HepG2 (cell line): ENCODE measurements at regions not wholly inside any gene's neighbourhood (a gene's known extent, or its start where the extent isn't known, plus 50 kb on each side); places are given as distances from the start of the nearest gene placed in this dataset.

Source experiments
- ATAC-seq: fragments of 200-7000 bp; cut with Tn5 transposase; 3 replicates; pipeline ENCODE4 v1.9.1; 2020; ENCODE audit warnings: mild to moderate bottlenecking, moderate library complexity
- BruUV-seq: library from RNA; stranded (reverse); fragments of 400-500 nt; replicated peaks from 2 replicates; lab custom pipeline; 2021; lab: Mats Ljungman, UMichigan
- CTCF ChIA-PET: fragments of 300-600 bp; formaldehyde crosslinking; extraction: SDS; loops from one replicate; lab custom pipeline; 2021; ENCODE audit warnings: low total read pairs, inconsistent platforms, low intra/inter-chr PET ratio; lab: Yijun Ruan, JAX
- POLR2A ChIA-PET: fragments of 350-600 bp; sonication (Branson Sonifier 250); formaldehyde crosslinking; loops from one replicate; lab custom pipeline; 2020; ENCODE audit warnings: antibody characterized with exemption, inconsistent platforms; lab: Yijun Ruan, JAX
- DNase-seq: peaks from one replicate; pipeline ENCODE4 v3.0.0-alpha.2; 2015; ENCODE audit warnings: low spot score
- FAIRE-seq: peaks from 3 replicates; lab custom pipeline; 2011; peaks lifted over from hg19 to GRCh38; lab: Jason Lieb, UNC
- H2AFZ ChIP-seq: one replicate; pipeline ENCODE4 v1.6.1; 2011; ENCODE audit warnings: low read length, inconsistent platforms
- H3K27ac ChIP-seq: fragments of 300-600 bp; 3 replicates; pipeline ENCODE4 v1.8.0; 2011; ENCODE audit warnings: mixed run types, mild to moderate bottlenecking, mixed read lengths, low read length, inconsistent platforms; ENCODE audit not compliant: insufficient read depth; ENCODE audit errors: extremely low read length
- H3K27me3 ChIP-seq, 2 experiments: fragments of 200-600 bp in 1 of 2; 2 replicates in 1 of 2; 3 replicates in 1 of 2; pipeline versions ENCODE4 v1.6.0 to v1.8.0; 2011; ENCODE audit warnings: low read length in 2 of 2, mild to moderate bottlenecking in 2 of 2, moderate library complexity in 2 of 2, inconsistent platforms in 1 of 2; ENCODE audit not compliant: insufficient read depth in 2 of 2, control insufficient read depth in 1 of 2
- H3K36me3 ChIP-seq, 2 experiments: fragments of 200-600 bp in 1 of 2; replicated peaks in 1 of 2; 2 replicates in 1 of 2; 3 replicates in 1 of 2; pipeline versions ENCODE4 v1.5.1 to v1.8.0; 2011; ENCODE audit warnings: low read length in 2 of 2, inconsistent platforms in 1 of 2; ENCODE audit not compliant: insufficient read depth in 2 of 2, control insufficient read depth in 1 of 2
- H3K4me1 ChIP-seq: 2 replicates; pipeline ENCODE4 v1.5.1; 2012; ENCODE audit warnings: low read length, inconsistent platforms; ENCODE audit not compliant: insufficient read depth
- H3K4me2 ChIP-seq: 2 replicates; pipeline ENCODE4 v1.6.0; 2011; ENCODE audit warnings: low read depth, low read length, inconsistent platforms
- H3K4me3 ChIP-seq, 3 experiments: fragments of 200-600 bp in 1 of 3; sonication (generic), shearing (Covaris generic) in 1 of 3; replicated peaks in 1 of 3; 2 replicates each; pipeline ENCODE4 v1.5.1; 2011 to 2016; ENCODE audit warnings: low read length in 3 of 3, inconsistent platforms in 2 of 3, low read depth in 2 of 3, mild to moderate bottlenecking in 2 of 3, control low read depth in 1 of 3, mixed read lengths in 1 of 3; ENCODE audit not compliant: insufficient read depth in 1 of 3
- H3K79me2 ChIP-seq: one replicate; pipeline ENCODE4 v1.6.1; 2011; ENCODE audit warnings: low read length, inconsistent platforms; ENCODE audit not compliant: insufficient read depth
- H3K9ac ChIP-seq: 2 replicates; pipeline ENCODE4 v1.6.0; 2011; ENCODE audit warnings: mild to moderate bottlenecking, low read depth, low read length, inconsistent platforms; ENCODE audit not compliant: insufficient read depth
- H3K9me3 ChIP-seq: 2 replicates; pipeline ENCODE4 v1.5.1; 2012; ENCODE audit warnings: mild to moderate bottlenecking, low read length
- H4K20me1 ChIP-seq: 2 replicates; pipeline ENCODE4 v1.6.0; 2011; ENCODE audit warnings: inconsistent platforms, mild to moderate bottlenecking, low read length, moderate library complexity; ENCODE audit not compliant: insufficient read depth
- ATF5 ChIP-seq: sonication (generic); formaldehyde crosslinking; IDR thresholded peaks from 2 replicates; pipeline ENCODE4 v1.4.0; 2020; ENCODE audit warnings: mild to moderate bottlenecking, low read depth, missing genetic modification reagents
- BCLAF1 ChIP-seq: fragments of 450-650 bp; IDR thresholded peaks from 2 replicates; pipeline ENCODE4 v1.6.1; 2017; ENCODE audit warnings: mild to moderate bottlenecking
- BHLHE40 ChIP-seq: IDR thresholded peaks from 2 replicates; pipeline ENCODE4 v1.6.1; 2011; ENCODE audit warnings: low read length, improper control_type of control experiment
- CCDC6 ChIP-seq: sonication (generic); formaldehyde crosslinking; IDR thresholded peaks from 2 replicates; pipeline ENCODE4 v1.8.1; 2022; ENCODE audit warnings: mild to moderate bottlenecking, missing genetic modification reagents, moderate library complexity
- HMG20B ChIP-seq: conservative IDR thresholded peaks from 2 replicates; pipeline ENCODE4 v1.6.1; 2016; ENCODE audit warnings: missing genetic modification reagents, missing compliant biosample characterization
- IRF1 ChIP-seq: sonication (generic); formaldehyde crosslinking; IDR thresholded peaks from 2 replicates; pipeline ENCODE4 v1.4.0; 2020; ENCODE audit warnings: low read depth, mild to moderate bottlenecking, missing genetic modification reagents
- SOX6 ChIP-seq, 2 experiments: fragments of 450-650 bp in 1 of 2; sonication (generic) in 1 of 2; formaldehyde crosslinking in 1 of 2; IDR thresholded peaks; 2 replicates each; pipeline versions ENCODE4 v1.4.0 to v1.6.1; 2017 to 2020; ENCODE audit warnings: antibody characterized with exemption in 1 of 2, mild to moderate bottlenecking in 1 of 2, missing genetic modification reagents in 1 of 2
- TMF1 ChIP-seq: sonication (generic); formaldehyde crosslinking; IDR thresholded peaks from 2 replicates; pipeline ENCODE4 v1.8.1; 2022; ENCODE audit warnings: low read depth, missing genetic modification reagents
- ZC3H4 ChIP-seq: sonication (generic); formaldehyde crosslinking; IDR thresholded peaks from 2 replicates; pipeline ENCODE4 v1.4.0; 2020; ENCODE audit warnings: missing genetic modification reagents, borderline replicate concordance
- ZHX2 ChIP-seq, 2 experiments: sonication (generic) in 1 of 2; formaldehyde crosslinking in 1 of 2; IDR thresholded peaks; 2 replicates each; pipeline versions ENCODE4 v1.6.1 to v1.9.0; 2014 to 2022; ENCODE audit warnings: antibody characterized with exemption in 1 of 2, borderline replicate concordance in 1 of 2, inconsistent platforms in 1 of 2, low read depth in 1 of 2, missing genetic modification reagents in 1 of 2
- ZNF432 ChIP-seq: sonication (generic); formaldehyde crosslinking; IDR thresholded peaks from 2 replicates; pipeline ENCODE4 v1.5.0; 2020; ENCODE audit warnings: missing genetic modification reagents, mild to moderate bottlenecking, borderline replicate concordance
- ZNF441 ChIP-seq: sonication (generic); formaldehyde crosslinking; IDR thresholded peaks from 2 replicates; pipeline ENCODE4 v1.7.0; 2021; ENCODE audit warnings: missing genetic modification reagents, borderline replicate concordance
- ZNF768 ChIP-seq: sonication (generic); formaldehyde crosslinking; IDR thresholded peaks from 2 replicates; pipeline ENCODE4 v1.4.0; 2020; ENCODE audit warnings: missing genetic modification reagents
- ZSCAN25 ChIP-seq: sonication (generic); formaldehyde crosslinking; IDR thresholded peaks from 2 replicates; pipeline ENCODE4 v1.8.0; 2022; ENCODE audit warnings: mild to moderate bottlenecking, missing genetic modification reagents
- WGBS: methylation state at CpG from one replicate; pipeline ENCODE4 v1.1.6; 2017; ENCODE audit warnings: low lambda C conversion rate; 5-methylcytosine and 5-hydroxymethylcytosine counted together
- in situ Hi-C: cut with HindIII; loops from 2 replicates; pipeline ENCODE4 v1.10.0; 2017; ENCODE audit warnings: low pct_unique_long_range_greater_than_20kb; ENCODE audit not compliant: extremely low pct_ligation_motif_present
- intact Hi-C: fragments of 100-400 bp; cut with micrococcal nuclease; formaldehyde crosslinking; loops from one replicate; pipeline ENCODE4 v1.10.0; 2022; ENCODE audit not compliant: unreplicated experiment

- TF ChIP-seq ZHX2 (IDR thresholded peaks at IDR 0.05; ENCODE audit: low read depth) (no peak), ZHX2 (CRISPR knock-in tag; IDR thresholded peaks at IDR 0.05; ENCODE audit: borderline replicate concordance) (no peak), CCDC6 (no peak), SOX6 (IDR thresholded peaks at IDR 0.05) (no peak), SOX6 (CRISPR knock-in tag; IDR thresholded peaks at IDR 0.05) (no peak), BHLHE40 (no peak)
- TF ChIP-seq, all 625 proteins: peak for 0
These were observed 418.9 kb upstream of the NRP1 start (continued) for GRCh38 chr10:33753389-33753788.

GRCh38 chr10:33749790-33750189 lies 415.3 kb upstream of the NRP1 start:
- CTCF ChIA-PET = no interaction called here
- H3K9me3 ChIP-seq = no peaks in the 10 kb centered on the region
- no peak overlapping the region for H3K9ac ChIP-seq
- no peaks in the 10 kb centered on the region for H4K20me1 ChIP-seq
- H3K4me3 ChIP-seq = no peak overlapping the region
- WGBS = 51% methylated on average over 4 of the region's 4 CpGs
- no peak overlapping the region for H2AFZ ChIP-seq
- BruUV-seq = no TSS peak
- H3K27ac ChIP-seq = no peak overlapping the region
- H3K4me2 ChIP-seq = no peak overlapping the region
- no peaks in the 10 kb centered on the region for H3K27me3 ChIP-seq
- DNase-seq = no peak
- FAIRE-seq = no peak
- in situ Hi-C loops = no loop called here
- no peaks in the 10 kb centered on the region for H3K36me3 ChIP-seq
- H3K4me1 ChIP-seq = no peaks in the 10 kb centered on the region
- POLR2A ChIA-PET = no interaction called here
- intact Hi-C loops = no loop called here
- ATAC-seq = no peak
- no peaks in the 10 kb centered on the region for H3K79me2 ChIP-seq
- TF ChIP-seq ZSCAN25 (no peak), BCLAF1 (no peak), TMF1 (CRISPR knock-in tag) (no peak), ZNF768 (CRISPR knock-in tag) (no peak), IRF1 (CRISPR knock-in tag) (no peak), HMG20B (CRISPR knock-in tag) (no peak), ZNF432 (CRISPR knock-in tag) (no peak), ZC3H4 (no peak), ZNF441 (no peak), ATF5 (CRISPR knock-in tag) (no peak)
